H1 (cell line): ENCODE measurements at regions not wholly inside any gene's neighbourhood (a gene's known extent, or its start where the extent isn't known, plus 50 kb on each side); places are given as distances from the start of the nearest gene placed in this dataset.

Source experiments
- CTCF ChIA-PET: fragments of 300-600 bp; sonication (Branson Sonifier 250); formaldehyde crosslinking; loops from one replicate; lab custom pipeline; 2021; ENCODE audit not compliant: partially characterized antibody; lab: Charles Lee
- POLR2A ChIA-PET: fragments of 300-600 bp; sonication (Branson Sonifier 250); formaldehyde crosslinking; loops from one replicate; lab custom pipeline; 2021; ENCODE audit warnings: inconsistent platforms; ENCODE audit not compliant: partially characterized antibody; lab: Charles Lee
- DNase-seq, 2 experiments: peaks; one replicate each; pipeline versions ENCODE4 v3.0.0 to v3.0.0-alpha.2; 2010 to 2022; ENCODE audit warnings: low spot score in 2 of 2, low read depth in 1 of 2, mixed read lengths in 1 of 2
- FAIRE-seq: peaks from 2 replicates; lab custom pipeline; 2011; peaks lifted over from hg19 to GRCh38; lab: Jason Lieb, UNC
- H2AFZ ChIP-seq: 2 replicates; pipeline ENCODE4 v1.8.1; 2012; ENCODE audit warnings: low read length, inconsistent platforms
- H2AK5ac ChIP-seq: 2 replicates; pipeline ENCODE4 v1.6.1; 2013; ENCODE audit warnings: low read depth, low read length
- H2BK120ac ChIP-seq: replicated peaks from 2 replicates; pipeline ENCODE3; 2013; ENCODE audit warnings: low read depth, low read length, inconsistent platforms
- H2BK12ac ChIP-seq: 2 replicates; pipeline ENCODE4 v1.6.1; 2013; ENCODE audit warnings: low read depth, low read length
- H2BK15ac ChIP-seq: 2 replicates; pipeline ENCODE4 v1.6.1; 2013; ENCODE audit warnings: low read length
- H2BK20ac ChIP-seq: 2 replicates; pipeline ENCODE4 v1.6.1; 2013; ENCODE audit warnings: low read length
- H2BK5ac ChIP-seq: 2 replicates; pipeline ENCODE4 v1.6.1; 2013; ENCODE audit warnings: low read depth, low read length
- H3K14ac ChIP-seq: 2 replicates; pipeline ENCODE4 v1.6.1; 2013; ENCODE audit warnings: inconsistent platforms; ENCODE audit not compliant: insufficient read length
- H3K18ac ChIP-seq: 2 replicates; pipeline ENCODE4 v1.6.1; 2013; ENCODE audit warnings: low read length; ENCODE audit errors: extremely low read depth
- H3K23ac ChIP-seq: 2 replicates; pipeline ENCODE4 v1.6.1; 2013; ENCODE audit warnings: inconsistent platforms; ENCODE audit not compliant: insufficient read length
- H3K23me2 ChIP-seq: 2 replicates; pipeline ENCODE4 v1.6.1; 2013; ENCODE audit warnings: low read depth, low read length
- H3K27ac ChIP-seq: 2 replicates; pipeline ENCODE4 v1.6.1; 2011; ENCODE audit warnings: low read depth, low read length, inconsistent platforms
- H3K27me3 ChIP-seq, 4 experiments: replicated peaks in 1 of 4; 1 replicate in 1 of 4; 2 replicates in 3 of 4; pipeline versions ENCODE4 v1.6.1 to v1.8.1; 2011 to 2013; ENCODE audit warnings: low read length in 3 of 4, mild to moderate bottlenecking in 3 of 4, inconsistent platforms in 2 of 4, mixed read lengths in 2 of 4, moderate library complexity in 1 of 4; ENCODE audit not compliant: control insufficient read depth in 3 of 4, insufficient read depth in 3 of 4; ENCODE audit errors: extremely low read depth in 1 of 4
- H3K36me3 ChIP-seq, 4 experiments: 2 replicates each; pipeline versions ENCODE4 v1.6.1 to v1.8.1; 2011 to 2013; ENCODE audit warnings: mild to moderate bottlenecking in 4 of 4, low read length in 3 of 4, moderate library complexity in 2 of 4, control low read depth in 1 of 4, inconsistent platforms in 1 of 4; ENCODE audit not compliant: insufficient read depth in 4 of 4, control insufficient read depth in 2 of 4
- H3K4ac ChIP-seq: replicated peaks from 2 replicates; pipeline ENCODE3; 2013; ENCODE audit warnings: low read length, low read depth, mixed read lengths, inconsistent platforms; ENCODE audit not compliant: insufficient read length
- H3K4me1 ChIP-seq, 4 experiments: replicated peaks in 1 of 4; 1 replicate in 1 of 4; 2 replicates in 3 of 4; pipeline versions ENCODE4 v1.6.1 to v1.8.1; 2011 to 2013; ENCODE audit warnings: low read length in 3 of 4, inconsistent platforms in 2 of 4, mixed read lengths in 1 of 4; ENCODE audit not compliant: insufficient read depth in 4 of 4, control insufficient read depth in 3 of 4
- H3K4me2 ChIP-seq, 2 experiments: 2 replicates each; pipeline versions ENCODE4 v1.6.1 to v1.8.1; 2011 to 2013; ENCODE audit warnings: low read depth in 2 of 2, low read length in 2 of 2, control low read depth in 1 of 2, inconsistent platforms in 1 of 2, mild to moderate bottlenecking in 1 of 2; ENCODE audit not compliant: insufficient read depth in 1 of 2
- H3K4me3 ChIP-seq, 4 experiments: fragments of 200-600, 300-600 bp in 1 of 4; sonication (generic), shearing (Covaris generic), sonication (Bioruptor Twin) in 1 of 4; 2 replicates each; pipeline versions ENCODE4 v1.5.1 to v1.8.1; 2011 to 2016; ENCODE audit warnings: low read length in 4 of 4, low read depth in 3 of 4, control low read depth in 2 of 4, inconsistent platforms in 2 of 4, mild to moderate bottlenecking in 2 of 4, mixed read lengths in 1 of 4, moderate library complexity in 1 of 4; ENCODE audit not compliant: insufficient read depth in 2 of 4; ENCODE audit errors: extremely low read depth in 1 of 4
- H3K56ac ChIP-seq: replicated peaks from 2 replicates; pipeline ENCODE3; 2013; ENCODE audit warnings: low read depth, mild to moderate bottlenecking, mixed read lengths, low read length, inconsistent platforms; ENCODE audit not compliant: insufficient read length
- H3K79me1 ChIP-seq: 2 replicates; pipeline ENCODE4 v1.6.1; 2013; ENCODE audit warnings: low read depth, low read length, control low read depth
- H3K79me2 ChIP-seq, 2 experiments: 2 replicates each; pipeline versions ENCODE4 v1.6.1 to v1.8.1; 2012 to 2013; ENCODE audit warnings: low read length in 2 of 2, mild to moderate bottlenecking in 2 of 2, inconsistent platforms in 1 of 2; ENCODE audit not compliant: insufficient read depth in 2 of 2, control insufficient read depth in 1 of 2
- H3K9ac ChIP-seq, 4 experiments: replicated peaks in 1 of 4; 1 replicate in 1 of 4; 2 replicates in 3 of 4; pipeline versions ENCODE4 v1.6.1 to v1.8.1; 2011 to 2013; ENCODE audit warnings: low read depth in 3 of 4, low read length in 3 of 4, control low read depth in 2 of 4, mild to moderate bottlenecking in 2 of 4, moderate library complexity in 2 of 4, inconsistent platforms in 1 of 4; ENCODE audit errors: extremely low read depth in 1 of 4
- H3K9me3 ChIP-seq, 2 experiments: 2 replicates each; pipeline versions ENCODE4 v1.6.1 to v1.8.1; 2012 to 2013; ENCODE audit warnings: mild to moderate bottlenecking in 2 of 2, moderate library complexity in 2 of 2, control low read depth in 1 of 2, inconsistent platforms in 1 of 2, low read depth in 1 of 2, low read length in 1 of 2, mixed read lengths in 1 of 2; ENCODE audit not compliant: insufficient read depth in 2 of 2
- H4K20me1 ChIP-seq, 2 experiments: replicated peaks in 1 of 2; 2 replicates each; pipeline versions ENCODE3 to v1.8.1; 2011 to 2013; ENCODE audit warnings: inconsistent platforms in 2 of 2, low read length in 2 of 2, mild to moderate bottlenecking in 1 of 2; ENCODE audit not compliant: insufficient read depth in 2 of 2, control insufficient read depth in 1 of 2
- H4K5ac ChIP-seq: 2 replicates; pipeline ENCODE4 v1.6.1; 2013; ENCODE audit warnings: low read length, low read depth, mixed read lengths, inconsistent platforms; ENCODE audit not compliant: insufficient read length
- H4K8ac ChIP-seq: 2 replicates; pipeline ENCODE4 v1.8.0; 2013; ENCODE audit warnings: mild to moderate bottlenecking, moderate library complexity, low read length, inconsistent platforms; ENCODE audit not compliant: insufficient read depth; ENCODE audit errors: extremely low read depth
- H4K91ac ChIP-seq: replicated peaks from 2 replicates; pipeline ENCODE3; 2013; ENCODE audit warnings: low read length, mixed read lengths, inconsistent platforms; ENCODE audit not compliant: insufficient read length
- BRCA1 ChIP-seq: IDR thresholded peaks from 2 replicates; pipeline ENCODE4 v1.6.1; 2012; ENCODE audit warnings: low read depth, low read length, improper control_type of control experiment
- CHD1 ChIP-seq: IDR thresholded peaks from 2 replicates; pipeline ENCODE4 v1.6.1; 2012; ENCODE audit warnings: low read depth, low read length, improper control_type of control experiment
- GTF2F1 ChIP-seq: IDR thresholded peaks from 2 replicates; pipeline ENCODE4 v1.6.1; 2012; ENCODE audit warnings: low read depth, low read length, improper control_type of control experiment, borderline replicate concordance
- HDAC2 ChIP-seq, 2 experiments: fragments of 300-600 bp in 1 of 2; sonication (generic) in 1 of 2; IDR thresholded peaks; 2 replicates each; pipeline ENCODE4 v1.6.1; 2011 to 2012; ENCODE audit warnings: low read depth in 2 of 2, low read length in 2 of 2, mild to moderate bottlenecking in 2 of 2, moderate library complexity in 2 of 2, borderline replicate concordance in 1 of 2, inconsistent platforms in 1 of 2
- HDAC6 ChIP-seq: IDR thresholded peaks from one replicate; pipeline ENCODE4 v1.7.1; 2012; ENCODE audit warnings: low read depth, mild to moderate bottlenecking, inconsistent platforms, low read length, moderate library complexity
- KDM1A ChIP-seq: fragments of 200-600, 300-600 bp; sonication (generic); IDR thresholded peaks from 2 replicates; pipeline ENCODE4 v1.7.1; 2016; ENCODE audit warnings: mild to moderate bottlenecking, low read length, borderline replicate concordance
- KDM5A ChIP-seq: fragments of 200-600 bp; IDR thresholded peaks from 2 replicates; pipeline ENCODE4 v1.7.1; 2012; ENCODE audit warnings: mild to moderate bottlenecking, low read length, inconsistent platforms, mixed read lengths
- RXRA ChIP-seq: IDR thresholded peaks from 2 replicates; pipeline ENCODE4 v1.6.1; 2011; ENCODE audit warnings: low read depth, mild to moderate bottlenecking, low read length, moderate library complexity; ENCODE audit not compliant: insufficient read depth
- SIN3A ChIP-seq, 2 experiments: IDR thresholded peaks in 1 of 2; conservative IDR thresholded peaks in 1 of 2; 2 replicates each; pipeline ENCODE4 v1.6.1; 2011 to 2012; ENCODE audit warnings: low read length in 2 of 2, improper control_type of control experiment in 1 of 2, low read depth in 1 of 2, mild to moderate bottlenecking in 1 of 2
- SIX5 ChIP-seq: IDR thresholded peaks from 2 replicates; pipeline ENCODE4 v1.6.1; 2011; ENCODE audit warnings: mild to moderate bottlenecking, low read depth, low read length
- SP4 ChIP-seq: IDR thresholded peaks from 2 replicates; pipeline ENCODE4 v1.6.1; 2012; ENCODE audit warnings: low read length, inconsistent platforms
- TCF12 ChIP-seq: IDR thresholded peaks from 2 replicates; pipeline ENCODE4 v1.6.1; 2011; ENCODE audit warnings: low read depth, mild to moderate bottlenecking, low read length
- WGBS, 2 experiments: shearing (Covaris generic) in 1 of 2; methylation state at CpG; one replicate each; pipeline versions ENCODE4 v1.1.6 to v1.1.7; 2013 to 2015; ENCODE audit warnings: low lambda C conversion rate in 2 of 2, mixed read lengths in 2 of 2, inconsistent platforms in 1 of 2, low coverage in 1 of 2, missing lambda C conversion rate in 1 of 2; ENCODE audit not compliant: insufficient replicate concordance in 2 of 2, insufficient coverage in 1 of 2, insufficient read length in 1 of 2; ENCODE audit errors: extremely low coverage in 1 of 2, missing lambda C conversion rate in 1 of 2; 5-methylcytosine and 5-hydroxymethylcytosine counted together
- TF ChIP-seq, protein P1 (sequence below): IDR thresholded peaks from 2 replicates; pipeline ENCODE4 v1.6.1; 2012; ENCODE audit warnings: inconsistent platforms
- TF ChIP-seq, protein P2 (sequence below): IDR thresholded peaks from 2 replicates; pipeline ENCODE4 v1.6.1; 2011; ENCODE audit warnings: low read depth, mild to moderate bottlenecking, low read length; ENCODE audit not compliant: insufficient read depth

DNA sequence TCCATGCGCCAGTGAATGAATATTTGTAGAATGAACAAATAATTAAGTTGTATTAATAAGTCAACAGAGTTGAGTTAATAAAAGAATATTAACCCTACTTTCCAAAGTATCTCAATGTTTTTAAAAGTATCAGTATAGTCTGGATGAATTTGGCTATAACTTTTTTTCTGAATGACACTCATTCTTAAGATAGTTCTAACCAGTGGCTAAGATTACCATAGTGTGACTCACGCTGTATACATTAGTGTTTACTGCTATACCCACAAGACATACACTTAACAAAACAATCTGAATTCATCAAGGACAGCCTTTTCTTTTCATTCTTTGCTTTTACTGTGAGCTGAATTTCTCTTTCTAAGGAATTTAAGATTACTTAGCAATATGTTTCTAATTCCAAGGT lies 77.0 kb upstream of the PDE1A start:
- H4K8ac ChIP-seq = no peak overlapping the region
- H3K4me2 ChIP-seq = no peak overlapping the region
- H2AK5ac ChIP-seq = no peak overlapping the region
- no peak overlapping the region for H3K4me3 ChIP-seq
- no peak for DNase-seq
- CTCF ChIA-PET = no interaction called here
- H4K5ac ChIP-seq = no peak overlapping the region
- POLR2A ChIA-PET = no interaction called here
- H3K9me3 ChIP-seq = no peaks in the 10 kb centered on the region
- 45% methylated on average over 2 of the region's 2 CpGs; no CpG with 5 or more reads in 1 of the 2 experiments for WGBS, 2 experiments
- H3K23ac ChIP-seq = no peak overlapping the region
- no peak for TF ChIP-seq HDAC2 (IDR thresholded peaks at IDR 0.05; ENCODE audit: borderline replicate concordance in 1 of 2, low read depth in 2 of 2, low read length in 2 of 2)
- TF ChIP-seq KDM5A = no peak
- TF ChIP-seq, protein P1, sequence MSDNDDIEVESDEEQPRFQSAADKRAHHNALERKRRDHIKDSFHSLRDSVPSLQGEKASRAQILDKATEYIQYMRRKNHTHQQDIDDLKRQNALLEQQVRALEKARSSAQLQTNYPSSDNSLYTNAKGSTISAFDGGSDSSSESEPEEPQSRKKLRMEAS = no peak
- TF ChIP-seq SIN3A (conservative IDR thresholded peaks at IDR 0.05 in 1 of 2, IDR thresholded peaks at IDR 0.05 in 1 of 2; ENCODE audit: low read depth in 1 of 2, low read length in 2 of 2) = no peak
- TF ChIP-seq SIX5 = no peak
- TF ChIP-seq, protein P2, sequence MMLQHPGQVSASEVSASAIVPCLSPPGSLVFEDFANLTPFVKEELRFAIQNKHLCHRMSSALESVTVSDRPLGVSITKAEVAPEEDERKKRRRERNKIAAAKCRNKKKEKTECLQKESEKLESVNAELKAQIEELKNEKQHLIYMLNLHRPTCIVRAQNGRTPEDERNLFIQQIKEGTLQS = no peak
- TF ChIP-seq BRCA1 = no peak
- no peak for TF ChIP-seq CHD1
- no peak for TF ChIP-seq KDM1A
- no peak for TF ChIP-seq HDAC6
- TF ChIP-seq TCF12 = no peak
- TF ChIP-seq GTF2F1 = no peak
- no peak for TF ChIP-seq SP4
- no peak for TF ChIP-seq RXRA
- peaks cover 0 to 9% (median 1%) of the 10 kb centered on the region in 4 experiments; a peak in 2 of 7 replicates for H3K4me1 ChIP-seq
- peaks cover 2% of the 10 kb centered on the region; the same call in 1 of the 2 replicates for H3K23me2 ChIP-seq
- no peak overlapping the region for H3K27ac ChIP-seq
- H2BK5ac ChIP-seq = no peak overlapping the region
- no peak overlapping the region for H3K9ac ChIP-seq
- no peak overlapping the region for H3K4ac ChIP-seq
- no peak overlapping the region for H2BK12ac ChIP-seq
- no peak for FAIRE-seq
- H3K18ac ChIP-seq = no peak overlapping the region
- no peaks in the 10 kb centered on the region for H3K79me1 ChIP-seq
- no peaks in the 10 kb centered on the region for H4K20me1 ChIP-seq
- no peak overlapping the region for H2AFZ ChIP-seq
- H3K27me3 ChIP-seq = no peaks in the 10 kb centered on the region
- H2BK15ac ChIP-seq = no peak overlapping the region
- no peaks in the 10 kb centered on the region for H3K79me2 ChIP-seq
- no peak overlapping the region for H3K14ac ChIP-seq
- H3K36me3 ChIP-seq = no peaks in the 10 kb centered on the region
- no peak overlapping the region for H3K56ac ChIP-seq
- H2BK120ac ChIP-seq = no peak overlapping the region
- no peak overlapping the region for H2BK20ac ChIP-seq
- no peak overlapping the region for H4K91ac ChIP-seq
